GM10248 (cell line): ENCODE measurements at regions not wholly inside any gene's neighbourhood (a gene's known extent, or its start where the extent isn't known, plus 50 kb on each side); places are given as distances from the start of the nearest gene placed in this dataset.

Source experiments
- CTCF ChIA-PET: fragments of 300-600 bp; sonication (Branson Sonifier 250); formaldehyde crosslinking; extraction: SDS; loops from one replicate; lab custom pipeline; 2021; ENCODE audit warnings: antibody characterized with exemption; lab: Yijun Ruan, JAX
- POLR2A ChIA-PET: fragments of 350-650 bp; sonication (Branson Sonifier 250); formaldehyde crosslinking; extraction: SDS; loops from one replicate; lab custom pipeline; 2020; ENCODE audit warnings: antibody characterized with exemption; lab: Yijun Ruan, JAX
- DNase-seq: peaks from one replicate; pipeline ENCODE4 v3.0.0; 2012; ENCODE audit errors: extremely low spot score
- TF ChIP-seq, protein P1 (sequence below): IDR thresholded peaks from 2 replicates; pipeline ENCODE4 v1.5.1; 2012; ENCODE audit warnings: mild to moderate bottlenecking, low read depth; ENCODE audit errors: extremely low read depth, missing control alignments, control extremely low read depth

DNA sequence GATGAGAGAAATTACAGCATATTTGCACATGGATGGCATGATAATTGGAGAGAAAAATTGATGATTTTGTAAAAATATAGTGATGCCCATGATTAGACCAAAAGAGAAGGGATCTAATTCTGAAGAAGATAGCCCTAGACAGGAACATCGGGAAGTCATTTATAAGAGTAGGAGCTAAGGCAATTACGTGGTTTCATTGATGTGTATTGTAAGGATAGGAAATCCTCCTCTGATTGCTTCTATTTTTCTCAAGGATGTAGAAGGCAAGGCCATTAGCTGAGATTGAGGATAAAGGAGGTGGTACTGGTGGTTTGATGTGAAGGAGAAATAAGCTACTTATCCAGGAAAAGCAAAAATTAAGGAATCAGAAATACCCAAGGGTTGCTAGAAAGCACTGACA, 176.5 kb upstream of the SOX11 start:
- no peak for DNase-seq
- TF ChIP-seq, protein P1, sequence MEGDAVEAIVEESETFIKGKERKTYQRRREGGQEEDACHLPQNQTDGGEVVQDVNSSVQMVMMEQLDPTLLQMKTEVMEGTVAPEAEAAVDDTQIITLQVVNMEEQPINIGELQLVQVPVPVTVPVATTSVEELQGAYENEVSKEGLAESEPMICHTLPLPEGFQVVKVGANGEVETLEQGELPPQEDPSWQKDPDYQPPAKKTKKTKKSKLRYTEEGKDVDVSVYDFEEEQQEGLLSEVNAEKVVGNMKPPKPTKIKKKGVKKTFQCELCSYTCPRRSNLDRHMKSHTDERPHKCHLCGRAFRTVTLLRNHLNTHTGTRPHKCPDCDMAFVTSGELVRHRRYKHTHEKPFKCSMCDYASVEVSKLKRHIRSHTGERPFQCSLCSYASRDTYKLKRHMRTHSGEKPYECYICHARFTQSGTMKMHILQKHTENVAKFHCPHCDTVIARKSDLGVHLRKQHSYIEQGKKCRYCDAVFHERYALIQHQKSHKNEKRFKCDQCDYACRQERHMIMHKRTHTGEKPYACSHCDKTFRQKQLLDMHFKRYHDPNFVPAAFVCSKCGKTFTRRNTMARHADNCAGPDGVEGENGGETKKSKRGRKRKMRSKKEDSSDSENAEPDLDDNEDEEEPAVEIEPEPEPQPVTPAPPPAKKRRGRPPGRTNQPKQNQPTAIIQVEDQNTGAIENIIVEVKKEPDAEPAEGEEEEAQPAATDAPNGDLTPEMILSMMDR, result no peak
- POLR2A ChIA-PET, result no interaction called here
- CTCF ChIA-PET, result interaction anchor here (0.8 kb wide), 1 partner anchor 11 kb away, joined by 3 read pairs; no protein-coding TSS in a partner anchor

DNA sequence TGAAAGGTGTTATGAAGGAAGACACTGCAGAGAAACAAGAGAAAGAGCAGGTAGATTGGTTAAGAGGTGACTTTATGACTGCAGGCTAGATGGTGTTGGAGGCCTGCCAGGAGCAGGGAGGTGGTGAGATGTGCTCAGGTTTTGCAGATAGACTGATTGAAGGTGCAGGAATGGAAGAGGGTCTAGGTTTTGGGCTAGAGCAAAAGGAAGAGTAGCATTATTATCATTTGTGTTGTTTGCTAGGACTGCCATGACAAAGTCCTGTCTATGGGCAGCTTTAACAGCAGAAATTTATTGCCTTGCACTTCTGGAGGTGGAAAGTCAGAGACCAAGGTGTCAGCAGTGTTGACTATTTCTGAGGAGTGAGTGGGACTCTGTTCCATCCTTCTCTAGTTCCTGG, 172.9 kb upstream of the SOX11 start:
- POLR2A ChIA-PET, result no interaction called here
- DNase-seq, result no peak
- TF ChIP-seq, protein P1, result no peak
- CTCF ChIA-PET, result no interaction called here

DNA sequence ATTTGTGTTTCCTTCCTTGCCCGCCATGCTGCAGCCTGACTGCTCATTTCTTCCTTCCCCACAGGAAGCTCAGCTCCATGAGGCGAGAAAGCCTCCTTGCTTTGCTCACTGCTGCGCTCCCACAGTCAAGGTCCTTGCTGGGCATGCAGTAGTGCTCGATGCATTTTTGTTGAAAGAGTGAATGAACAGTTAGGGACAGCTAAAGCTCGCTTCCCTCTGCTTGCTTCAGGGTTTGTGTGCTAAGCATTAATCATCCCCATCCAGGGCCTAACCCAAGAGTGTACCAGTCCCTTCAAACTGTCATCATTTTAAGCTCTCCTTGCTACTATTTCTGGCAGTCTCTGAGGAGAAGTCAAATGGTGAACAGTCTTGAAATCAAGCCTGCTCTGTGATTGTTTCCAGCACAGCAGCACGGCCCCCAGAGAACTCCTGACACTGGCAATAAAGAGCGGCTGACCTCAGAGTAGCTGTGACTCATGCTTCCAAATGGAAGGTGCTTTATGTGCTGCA, 171.7 kb upstream of the SOX11 start:
- DNase-seq, result no peak
- TF ChIP-seq, protein P1, result no peak
- ChIA-PET CTCF (no interaction called here), POLR2A (no interaction called here)

DNA sequence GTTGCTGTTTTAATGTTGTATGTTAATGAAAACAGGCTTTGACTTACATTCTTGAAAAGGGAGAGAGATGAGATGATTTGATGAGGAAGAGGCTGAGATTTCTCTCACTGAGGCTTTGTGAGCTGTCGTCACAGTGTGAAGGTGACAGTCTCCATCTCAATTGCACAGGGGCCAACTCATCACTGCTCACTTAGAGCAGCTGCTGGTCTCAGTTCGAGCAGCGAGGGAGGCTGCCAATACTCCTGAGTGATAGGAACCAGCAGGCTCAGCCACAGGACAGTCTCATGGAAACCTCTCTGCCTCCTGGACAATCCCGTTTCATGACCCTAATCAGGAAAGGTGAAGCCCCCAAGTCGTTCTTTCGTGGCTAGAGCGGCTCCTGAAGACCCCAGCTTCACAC, 170.7 kb upstream of the SOX11 start:
- CTCF ChIA-PET, result no interaction called here
- TF ChIP-seq, protein P1, result no peak
- no peak for DNase-seq
- POLR2A ChIA-PET, result no interaction called here

DNA sequence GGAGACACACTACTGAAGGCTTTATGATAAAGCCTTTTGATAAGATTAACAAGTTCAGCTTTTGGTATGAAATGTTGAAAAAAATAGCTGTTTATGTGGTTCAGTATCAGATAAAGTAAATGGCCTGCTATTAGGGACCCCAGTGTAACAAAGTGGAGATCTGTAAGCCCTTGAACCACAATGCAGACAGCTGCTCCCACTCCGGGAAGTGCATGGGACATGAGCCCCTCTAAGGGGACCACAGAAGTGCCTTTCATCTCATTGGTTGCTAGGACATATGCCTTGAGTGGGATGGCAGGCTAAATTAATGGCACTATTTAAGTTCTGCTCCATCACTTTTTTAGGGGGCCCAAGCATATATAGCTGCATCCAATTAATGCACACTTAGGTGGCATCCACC, 167.6 kb upstream of the SOX11 start:
- ChIA-PET CTCF (no interaction called here), POLR2A (no interaction called here)
- DNase-seq, result no peak
- TF ChIP-seq, protein P1, result no peak

DNA sequence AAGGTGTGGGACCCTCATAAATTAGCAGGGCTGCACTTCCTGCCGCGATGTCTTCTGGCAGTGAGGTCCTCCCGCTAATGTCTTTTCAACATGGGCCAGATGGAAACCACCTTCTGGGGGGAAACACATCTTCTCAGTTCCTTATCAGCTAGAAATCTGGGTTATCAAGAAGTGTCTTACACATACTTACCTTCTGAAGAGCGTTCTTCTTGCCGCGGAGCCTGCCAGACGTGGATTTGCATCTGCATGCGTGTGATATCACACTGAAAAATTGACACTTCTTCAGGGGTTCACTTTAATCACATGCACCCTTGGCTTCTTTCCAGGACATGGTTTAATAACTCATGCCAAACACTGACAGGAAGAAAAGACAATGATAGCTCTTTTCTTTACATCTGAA, 163.5 kb upstream of the SOX11 start:
- TF ChIP-seq, protein P1, result no peak
- CTCF ChIA-PET, result no interaction called here

More for the DNA sequence above, 163.5 kb upstream of the SOX11 start:
- POLR2A ChIA-PET, result no interaction called here
- no peak for DNase-seq
